Lower lobe of right lung (tissue), 2 donors: ENCODE measurements at regions not wholly inside any gene's neighbourhood (a gene's known extent, or its start where the extent isn't known, plus 50 kb on each side); places are given as distances from the start of the nearest gene placed in this dataset.

Experiments
- ATAC-seq, 2 donors: fragments of 200-7000 bp; cut with Tn5 transposase; one replicate each; pipeline ENCODE4 v1.9.1; 2020 to 2022; ENCODE audit warnings: mild to moderate bottlenecking in 2 of 2, moderate library complexity in 2 of 2
- DNase-seq: peaks from one replicate; pipeline ENCODE4 v3.0.0-alpha.2; 2020
- H3K27ac ChIP-seq: fragments of 200-600 bp; one replicate; pipeline ENCODE4 v1.8.0; 2022
- H3K27me3 ChIP-seq: fragments of 200-600 bp; one replicate; pipeline ENCODE4 v1.8.0; 2022; ENCODE audit warnings: low read depth
- H3K36me3 ChIP-seq: fragments of 200-600 bp; one replicate; pipeline ENCODE4 v1.8.0; 2022; ENCODE audit warnings: mild to moderate bottlenecking
- H3K4me1 ChIP-seq: fragments of 200-600 bp; one replicate; pipeline ENCODE4 v1.8.0; 2022
- H3K4me3 ChIP-seq: fragments of 200-600 bp; one replicate; pipeline ENCODE4 v1.8.0; 2022; ENCODE audit warnings: mild to moderate bottlenecking
- H3K9me3 ChIP-seq: fragments of 200-600 bp; one replicate; pipeline ENCODE4 v1.8.0; 2022
- CTCF ChIP-seq: fragments of 200-600 bp; IDR thresholded peaks from one replicate; pipeline ENCODE4 v1.8.0; 2022; ENCODE audit warnings: antibody characterized with exemption, mild to moderate bottlenecking
- intact Hi-C: fragments of 100-400 bp; cut with DNase I; formaldehyde crosslinking; loops from one replicate; pipeline ENCODE4 v1.11.0; 2022
- donor health status: DM: no; HTN: yes; CAD: no; lungs with severe emphysema.

GRCh38 chr18:68445136-68445535 is 269.8 kb downstream of the TMX3 start:
- DNase-seq (no peak), ATAC-seq (no peak)
- Histone ChIP-seq H3K27ac (no peak overlapping the region), H3K9me3 (no peaks in the 10 kb centered on the region), H3K4me3 (no peak overlapping the region), H3K4me1 (no peaks in the 10 kb centered on the region), H3K36me3 (no peaks in the 10 kb centered on the region), H3K27me3 (no peaks in the 10 kb centered on the region)
- no peak for TF ChIP-seq CTCF
- intact Hi-C loops: no loop called here

GRCh38 chr18:68441241-68441640 is 273.7 kb downstream of the TMX3 start:
- ATAC-seq: no peak
- H3K4me3 ChIP-seq: no peak overlapping the region
- no peak for TF ChIP-seq CTCF
- H3K4me1 ChIP-seq: no peaks in the 10 kb centered on the region
- H3K36me3 ChIP-seq: no peaks in the 10 kb centered on the region
- intact Hi-C loops: no loop called here
- no peaks in the 10 kb centered on the region for H3K9me3 ChIP-seq
- H3K27me3 ChIP-seq: no peaks in the 10 kb centered on the region
- no peak for DNase-seq
- H3K27ac ChIP-seq: no peak overlapping the region

GRCh38 chr18:68440433-68440832 is 274.5 kb downstream of the TMX3 start:
- no peaks in the 10 kb centered on the region for H3K36me3 ChIP-seq
- no peaks in the 10 kb centered on the region for H3K4me1 ChIP-seq
- no peak for DNase-seq
- no peak for TF ChIP-seq CTCF
- no peaks in the 10 kb centered on the region for H3K9me3 ChIP-seq
- intact Hi-C loops: no loop called here
- no peak overlapping the region for H3K4me3 ChIP-seq
- ATAC-seq: no peak
- no peak overlapping the region for H3K27ac ChIP-seq
- H3K27me3 ChIP-seq: no peaks in the 10 kb centered on the region

- no peak for TF ChIP-seq CTCF
- Histone ChIP-seq H3K4me3 (no peak overlapping the region), H3K4me1 (no peaks in the 10 kb centered on the region), H3K9me3 (no peaks in the 10 kb centered on the region), H3K36me3 (no peaks in the 10 kb centered on the region), H3K27ac (peak overlapping the region; percentile 7), H3K27me3 (no peaks in the 10 kb centered on the region)
- ATAC-seq (peak in 1 of 2 donors; percentile 56), DNase-seq (no peak)
- intact Hi-C loops: no loop called here
Observed at GRCh38 chr18:68439642-68440041, 275.3 kb downstream of the TMX3 start.

- Histone ChIP-seq H3K9me3 (no peaks in the 10 kb centered on the region), H3K4me1 (no peaks in the 10 kb centered on the region), H3K27me3 (no peaks in the 10 kb centered on the region), H3K36me3 (no peaks in the 10 kb centered on the region), H3K27ac (peak overlapping the region; percentile 7), H3K4me3 (no peak overlapping the region)
- intact Hi-C loops: no loop called here
- DNase-seq (no peak), ATAC-seq (peak; percentile 37 to 68)
- no peak for TF ChIP-seq CTCF
Observed at GRCh38 chr18:68438983-68439382, 275.9 kb downstream of the TMX3 start.

GRCh38 chr18:68438536-68438935 is 276.4 kb downstream of the TMX3 start:
- no peak overlapping the region for H3K27ac ChIP-seq
- intact Hi-C loops: no loop called here
- no peaks in the 10 kb centered on the region for H3K27me3 ChIP-seq
- no peaks in the 10 kb centered on the region for H3K9me3 ChIP-seq
- no peak overlapping the region for H3K4me3 ChIP-seq
- H3K4me1 ChIP-seq: no peaks in the 10 kb centered on the region
- DNase-seq: no peak
- no peaks in the 10 kb centered on the region for H3K36me3 ChIP-seq
- TF ChIP-seq CTCF: no peak
- ATAC-seq: no peak
